SU-DHL-6 (cell line): ENCODE measurements at regions not wholly inside any gene's neighbourhood (a gene's known extent, or its start where the extent isn't known, plus 50 kb on each side); places are given as distances from the start of the nearest gene placed in this dataset.

Source experiments
- H2AFZ ChIP-seq: fragments of 200-600 bp; sonication (generic); 2 replicates; pipeline ENCODE4 v1.6.1; 2014; ENCODE audit warnings: low read depth, mild to moderate bottlenecking, moderate library complexity, mixed read lengths, antibody characterized with exemption, low read length; ENCODE audit not compliant: severe bottlenecking
- H3F3A ChIP-seq: fragments of 200-600 bp; shearing (Covaris generic); 2 replicates; pipeline ENCODE4 v1.6.0; 2016; ENCODE audit warnings: antibody characterized with exemption, mild to moderate bottlenecking; ENCODE audit not compliant: insufficient read depth
- H3K27ac ChIP-seq: fragments of 200-600 bp; sonication (generic); 2 replicates; pipeline ENCODE4 v1.5.1; 2016; ENCODE audit warnings: low read depth, mild to moderate bottlenecking, low read length, moderate library complexity, mixed read lengths
- H3K27me3 ChIP-seq: fragments of 200-600 bp; sonication (generic), shearing (Covaris generic); 2 replicates; pipeline ENCODE4 v1.6.0; 2014; ENCODE audit warnings: mild to moderate bottlenecking, low read length
- H3K36me3 ChIP-seq: fragments of 200-600 bp; sonication (generic); 2 replicates; pipeline ENCODE4 v1.6.1; 2014; ENCODE audit warnings: mild to moderate bottlenecking, low read length, mixed read lengths
- H3K4me2 ChIP-seq: fragments of 300-600, 200-600 bp; shearing (Covaris generic), sonication (generic); 2 replicates; pipeline ENCODE4 v1.6.0; 2014; ENCODE audit warnings: low read length, low read depth, mild to moderate bottlenecking; ENCODE audit not compliant: poor library complexity, severe bottlenecking
- H3K4me3 ChIP-seq: fragments of 200-600 bp; sonication (generic); 2 replicates; pipeline ENCODE4 v1.5.1; 2014; ENCODE audit warnings: antibody characterized with exemption, low read length, mild to moderate bottlenecking, mixed read lengths; ENCODE audit not compliant: insufficient read depth, poor library complexity, severe bottlenecking
- H3K79me2 ChIP-seq: fragments of 200-600 bp; sonication (generic); 2 replicates; pipeline ENCODE4 v1.6.1; 2014; ENCODE audit warnings: mild to moderate bottlenecking, low read length, moderate library complexity; ENCODE audit not compliant: insufficient read depth
- H3K9ac ChIP-seq: fragments of 200-600 bp; sonication (generic); 2 replicates; pipeline ENCODE4 v1.7.0; 2014; ENCODE audit warnings: mild to moderate bottlenecking, low read length
- H3K9me2 ChIP-seq: fragments of 200-600 bp; sonication (generic); replicated peaks from 2 replicates; pipeline ENCODE4 v1.6.1; 2014; ENCODE audit warnings: low read length; ENCODE audit not compliant: insufficient read depth
- H3K9me3 ChIP-seq: fragments of 200-600 bp; sonication (generic); 2 replicates; pipeline ENCODE4 v1.6.1; 2014; ENCODE audit warnings: low read length, mixed read lengths; ENCODE audit not compliant: insufficient read depth
- H4K20me1 ChIP-seq: fragments of 200-600 bp; sonication (generic); 2 replicates; pipeline ENCODE4 v1.6.1; 2014; ENCODE audit warnings: low read depth, mild to moderate bottlenecking, antibody characterized with exemption, low read length, moderate library complexity, mixed read lengths
- EZH2phosphoT487 ChIP-seq: fragments of 200-600 bp; sonication (generic), shearing (Covaris generic); conservative IDR thresholded peaks from 2 replicates; pipeline ENCODE4 v1.6.1; 2018; ENCODE audit warnings: mild to moderate bottlenecking, antibody characterized with exemption, low read length, moderate library complexity, mixed read lengths
- TF ChIP-seq, protein P1 (sequence below): fragments of 200-600 bp; sonication (generic); IDR thresholded peaks from one replicate; pipeline ENCODE4 v1.5.1; 2017; ENCODE audit warnings: antibody characterized with exemption, mild to moderate bottlenecking, low read length, moderate library complexity; ENCODE audit not compliant: insufficient read depth, poor library complexity, severe bottlenecking

DNA sequence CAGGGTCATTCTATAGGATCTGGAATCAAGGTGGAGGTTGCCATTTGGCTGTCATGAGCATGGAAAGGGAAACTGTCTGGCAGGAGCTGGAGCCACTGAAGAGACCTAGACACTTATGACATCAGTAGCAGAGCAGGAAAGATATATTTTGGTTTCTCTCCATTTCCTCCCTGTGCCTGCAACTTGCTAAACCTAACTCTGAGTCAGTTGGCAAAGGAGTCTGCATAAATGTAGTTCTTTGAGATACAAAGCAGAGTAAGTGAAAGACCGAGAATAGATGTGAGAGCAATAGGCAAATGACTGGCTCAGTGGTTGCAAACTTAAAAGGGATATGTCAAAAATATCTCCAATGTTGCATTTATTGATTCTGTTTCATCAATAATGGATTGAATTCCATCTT lies 757.7 kb downstream of the KCNJ3 start:
- Histone ChIP-seq H3K4me3 (no peak overlapping the region), H3F3A (no peaks in the 10 kb centered on the region), H3K27me3 (no peaks in the 10 kb centered on the region), H3K36me3 (no peaks in the 10 kb centered on the region), H3K27ac (no peak overlapping the region), H4K20me1 (no peaks in the 10 kb centered on the region), H2AFZ (no peak overlapping the region), H3K9ac (no peak overlapping the region), H3K9me3 (no peaks in the 10 kb centered on the region), H3K9me2 (no peaks in the 10 kb centered on the region), H3K4me2 (no peak overlapping the region), H3K79me2 (no peaks in the 10 kb centered on the region)
- TF ChIP-seq, protein P1, sequence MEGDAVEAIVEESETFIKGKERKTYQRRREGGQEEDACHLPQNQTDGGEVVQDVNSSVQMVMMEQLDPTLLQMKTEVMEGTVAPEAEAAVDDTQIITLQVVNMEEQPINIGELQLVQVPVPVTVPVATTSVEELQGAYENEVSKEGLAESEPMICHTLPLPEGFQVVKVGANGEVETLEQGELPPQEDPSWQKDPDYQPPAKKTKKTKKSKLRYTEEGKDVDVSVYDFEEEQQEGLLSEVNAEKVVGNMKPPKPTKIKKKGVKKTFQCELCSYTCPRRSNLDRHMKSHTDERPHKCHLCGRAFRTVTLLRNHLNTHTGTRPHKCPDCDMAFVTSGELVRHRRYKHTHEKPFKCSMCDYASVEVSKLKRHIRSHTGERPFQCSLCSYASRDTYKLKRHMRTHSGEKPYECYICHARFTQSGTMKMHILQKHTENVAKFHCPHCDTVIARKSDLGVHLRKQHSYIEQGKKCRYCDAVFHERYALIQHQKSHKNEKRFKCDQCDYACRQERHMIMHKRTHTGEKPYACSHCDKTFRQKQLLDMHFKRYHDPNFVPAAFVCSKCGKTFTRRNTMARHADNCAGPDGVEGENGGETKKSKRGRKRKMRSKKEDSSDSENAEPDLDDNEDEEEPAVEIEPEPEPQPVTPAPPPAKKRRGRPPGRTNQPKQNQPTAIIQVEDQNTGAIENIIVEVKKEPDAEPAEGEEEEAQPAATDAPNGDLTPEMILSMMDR, result no peak
- TF ChIP-seq EZH2phosphoT487, result no peak

DNA sequence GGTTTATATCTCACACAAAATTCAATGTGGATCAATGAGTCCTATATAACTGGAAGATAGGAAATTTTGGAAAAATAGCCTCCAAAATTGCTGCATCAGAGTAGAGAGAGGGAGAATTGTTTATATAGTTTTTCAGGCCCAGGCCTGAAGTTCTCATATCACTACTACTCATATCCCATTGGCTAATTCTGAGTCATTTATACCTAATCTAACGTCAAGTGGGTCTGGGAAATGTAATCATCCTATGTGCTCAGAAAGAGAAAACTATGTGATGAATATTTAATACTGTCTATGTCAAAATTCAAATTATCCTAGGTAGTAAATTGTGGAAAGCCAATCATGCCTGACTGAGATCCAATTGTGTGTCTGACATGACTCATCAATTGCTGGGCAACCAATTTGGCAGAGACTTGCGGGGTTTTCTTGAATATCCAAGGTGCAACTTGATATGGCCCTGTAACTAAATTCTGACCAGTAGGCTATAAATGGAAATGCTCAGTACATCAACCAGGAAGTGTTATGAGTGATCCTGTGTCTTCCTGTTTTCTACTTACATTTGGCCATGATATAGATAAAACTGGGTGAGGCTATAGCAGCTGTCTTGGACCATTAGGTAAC lies 744.4 kb downstream of the KCNJ3 start:
- Histone ChIP-seq H3K9ac (no peak overlapping the region), H3F3A (no peaks in the 10 kb centered on the region), H2AFZ (no peak overlapping the region), H3K27ac (no peak overlapping the region), H3K4me3 (no peak overlapping the region), H3K4me2 (no peak overlapping the region), H3K9me3 (no peaks in the 10 kb centered on the region), H3K27me3 (no peaks in the 10 kb centered on the region), H3K9me2 (no peaks in the 10 kb centered on the region), H4K20me1 (no peaks in the 10 kb centered on the region), H3K36me3 (no peaks in the 10 kb centered on the region), H3K79me2 (no peaks in the 10 kb centered on the region)
- TF ChIP-seq, protein P1, result no peak
- no peak for TF ChIP-seq EZH2phosphoT487

DNA sequence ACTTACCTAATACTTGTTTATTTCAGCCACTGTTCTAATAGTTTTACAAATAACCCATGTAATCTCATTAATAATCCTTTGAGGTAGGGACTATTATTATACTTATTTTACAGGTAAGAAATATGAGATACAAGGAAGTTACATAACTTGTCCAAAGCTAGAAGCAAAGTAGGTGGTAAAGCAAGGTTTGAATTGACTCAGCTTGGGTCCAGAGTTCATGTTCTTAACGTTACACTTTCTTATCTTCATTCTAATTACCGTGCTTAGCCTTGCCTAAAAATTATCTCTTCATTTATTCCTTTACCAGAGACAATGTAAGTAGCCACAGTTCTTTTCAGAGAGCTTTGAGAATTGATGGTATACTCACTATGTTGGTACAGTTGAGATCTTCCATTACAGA lies 743.6 kb downstream of the KCNJ3 start:
- Histone ChIP-seq H3K36me3 (no peaks in the 10 kb centered on the region), H3K27ac (no peak overlapping the region), H2AFZ (no peak overlapping the region), H3K4me3 (no peak overlapping the region), H4K20me1 (no peaks in the 10 kb centered on the region), H3K27me3 (no peaks in the 10 kb centered on the region), H3K79me2 (no peaks in the 10 kb centered on the region), H3K9me2 (no peaks in the 10 kb centered on the region), H3K9me3 (no peaks in the 10 kb centered on the region), H3K4me2 (no peak overlapping the region), H3F3A (no peaks in the 10 kb centered on the region), H3K9ac (no peak overlapping the region)
- TF ChIP-seq, protein P1, result no peak
